ENCODE measurements at regions not wholly inside any gene's neighbourhood (a gene's known extent, or its start where the extent isn't known, plus 50 kb on each side); places are given as distances from the start of the nearest gene placed in this dataset.
"Not testable (repeated sequence)": the region's sequence is repeated elsewhere in the genome, so short reads cannot be mapped to it uniquely, and the experiment has no call there.

GRCh38 chr21:6153154-6153553 is 4368.2 kb upstream of the TPTE start:
- CTCF ChIA-PET (ENCODE audit: partially characterized antibody); H3K79me2 ChIP-seq (ENCODE audit: control insufficient read depth in 1 of 2, insufficient read depth in 2 of 2, low read length in 2 of 2); H3K23me2 ChIP-seq (ENCODE audit: low read depth, low read length); H3K4me3 ChIP-seq (ENCODE audit: extremely low read depth in 1 of 4, insufficient read depth in 2 of 4, low read depth in 3 of 4, low read length in 4 of 4); H4K20me1 ChIP-seq (replicated peaks in 1 of 2; ENCODE audit: control insufficient read depth in 1 of 2, insufficient read depth in 2 of 2, low read length in 2 of 2); H3K27me3 ChIP-seq (replicated peaks in 1 of 4; ENCODE audit: control insufficient read depth in 3 of 4, extremely low read depth in 1 of 4, insufficient read depth in 3 of 4, low read length in 3 of 4); H2AFZ ChIP-seq (ENCODE audit: low read length); H2BK20ac ChIP-seq (ENCODE audit: low read length); H3K23ac ChIP-seq (ENCODE audit: insufficient read length); H4K8ac ChIP-seq (ENCODE audit: extremely low read depth, insufficient read depth, low read length); H3K14ac ChIP-seq (ENCODE audit: insufficient read length); H2BK15ac ChIP-seq (ENCODE audit: low read length); H3K79me1 ChIP-seq (ENCODE audit: low read depth, low read length); H3K56ac ChIP-seq (replicated peaks; ENCODE audit: insufficient read length, low read depth, low read length); POLR2A ChIA-PET (ENCODE audit: partially characterized antibody); DNase-seq (ENCODE audit: low read depth in 1 of 2, low spot score in 2 of 2); H4K5ac ChIP-seq (ENCODE audit: insufficient read length, low read depth, low read length); H3K4me2 ChIP-seq (ENCODE audit: insufficient read depth in 1 of 2, low read depth in 2 of 2, low read length in 2 of 2); H2BK5ac ChIP-seq (ENCODE audit: low read depth, low read length); H4K91ac ChIP-seq (replicated peaks; ENCODE audit: insufficient read length, low read length); H3K4ac ChIP-seq (replicated peaks; ENCODE audit: insufficient read length, low read depth, low read length); FAIRE-seq; H3K27ac ChIP-seq (ENCODE audit: low read depth, low read length); H3K9me3 ChIP-seq (ENCODE audit: insufficient read depth in 2 of 2, low read depth in 1 of 2, low read length in 1 of 2); H3K36me3 ChIP-seq (ENCODE audit: control insufficient read depth in 2 of 4, insufficient read depth in 4 of 4, low read length in 3 of 4); H3K18ac ChIP-seq (ENCODE audit: extremely low read depth, low read length); H3K4me1 ChIP-seq (replicated peaks in 1 of 4; ENCODE audit: control insufficient read depth in 3 of 4, insufficient read depth in 4 of 4, low read length in 3 of 4); H2BK12ac ChIP-seq (ENCODE audit: low read depth, low read length); H2AK5ac ChIP-seq (ENCODE audit: low read depth, low read length); H3K9ac ChIP-seq (replicated peaks in 1 of 4; ENCODE audit: extremely low read depth in 1 of 4, low read depth in 3 of 4, low read length in 3 of 4); H2BK120ac ChIP-seq (replicated peaks; ENCODE audit: low read depth, low read length): not testable (repeated sequence)
- WGBS, 2 experiments (ENCODE audit: extremely low coverage in 1 of 2, insufficient coverage in 1 of 2, insufficient read length in 1 of 2, insufficient replicate concordance in 2 of 2, low coverage in 1 of 2, low lambda C conversion rate in 2 of 2, missing lambda C conversion rate in 1 of 2) = no CpG with 5 or more reads among the region's 4 CpGs

DNA sequence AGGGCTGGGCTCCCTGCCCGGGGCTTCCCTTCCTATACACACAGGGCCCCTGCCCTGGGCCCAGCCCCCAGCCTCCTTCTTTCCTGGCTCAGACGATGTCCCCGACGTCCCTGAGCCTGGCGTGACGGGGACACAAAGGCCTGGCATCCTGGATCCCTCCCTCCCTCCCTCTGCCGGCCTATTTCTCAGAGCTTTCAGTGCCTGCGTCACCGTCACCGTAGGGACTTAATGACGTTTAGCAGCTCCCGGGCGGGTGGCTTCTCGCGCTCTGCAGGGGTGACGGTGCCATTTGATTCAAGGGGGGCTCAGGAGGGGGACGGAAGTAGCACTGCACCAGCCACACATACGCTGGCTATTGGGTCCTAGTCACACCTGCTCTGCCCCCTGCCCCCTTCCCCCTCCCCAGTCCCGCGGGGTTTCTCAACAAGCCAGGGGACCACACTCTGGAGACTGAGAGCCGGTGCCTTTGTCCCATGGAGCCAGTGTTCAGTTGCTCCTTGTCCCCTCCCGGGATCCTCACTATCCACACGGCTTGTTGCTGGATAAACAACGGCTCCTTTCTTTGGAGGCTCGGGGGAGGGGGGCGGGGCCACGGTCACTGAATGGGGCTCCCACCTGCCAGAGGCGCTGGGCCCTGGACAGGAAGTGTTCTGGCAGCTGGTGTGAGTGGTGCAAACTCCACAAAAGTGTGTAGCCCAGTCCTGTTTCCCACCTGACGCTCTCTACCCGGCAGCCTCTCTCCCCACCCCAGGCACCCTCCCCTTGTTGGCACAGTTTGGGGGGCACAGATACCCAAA is 4366.7 kb upstream of the TPTE start:
- H3K79me2 ChIP-seq (ENCODE audit: control insufficient read depth in 1 of 2, insufficient read depth in 2 of 2, low read length in 2 of 2); H3K27me3 ChIP-seq (replicated peaks in 1 of 4; ENCODE audit: control insufficient read depth in 3 of 4, extremely low read depth in 1 of 4, insufficient read depth in 3 of 4, low read length in 3 of 4); H2BK5ac ChIP-seq (ENCODE audit: low read depth, low read length); H4K8ac ChIP-seq (ENCODE audit: extremely low read depth, insufficient read depth, low read length); H3K18ac ChIP-seq (ENCODE audit: extremely low read depth, low read length); CTCF ChIA-PET (ENCODE audit: partially characterized antibody); H2BK12ac ChIP-seq (ENCODE audit: low read depth, low read length); H2AFZ ChIP-seq (ENCODE audit: low read length); H3K23me2 ChIP-seq (ENCODE audit: low read depth, low read length); FAIRE-seq; H3K4me2 ChIP-seq (ENCODE audit: insufficient read depth in 1 of 2, low read depth in 2 of 2, low read length in 2 of 2); H3K4me1 ChIP-seq (replicated peaks in 1 of 4; ENCODE audit: control insufficient read depth in 3 of 4, insufficient read depth in 4 of 4, low read length in 3 of 4); H2BK120ac ChIP-seq (replicated peaks; ENCODE audit: low read depth, low read length); POLR2A ChIA-PET (ENCODE audit: partially characterized antibody); H3K36me3 ChIP-seq (ENCODE audit: control insufficient read depth in 2 of 4, insufficient read depth in 4 of 4, low read length in 3 of 4); H4K20me1 ChIP-seq (replicated peaks in 1 of 2; ENCODE audit: control insufficient read depth in 1 of 2, insufficient read depth in 2 of 2, low read length in 2 of 2); H2BK20ac ChIP-seq (ENCODE audit: low read length); H2AK5ac ChIP-seq (ENCODE audit: low read depth, low read length); H4K91ac ChIP-seq (replicated peaks; ENCODE audit: insufficient read length, low read length); H3K79me1 ChIP-seq (ENCODE audit: low read depth, low read length); H3K27ac ChIP-seq (ENCODE audit: low read depth, low read length); H3K9ac ChIP-seq (replicated peaks in 1 of 4; ENCODE audit: extremely low read depth in 1 of 4, low read depth in 3 of 4, low read length in 3 of 4); H4K5ac ChIP-seq (ENCODE audit: insufficient read length, low read depth, low read length); H3K4me3 ChIP-seq (ENCODE audit: extremely low read depth in 1 of 4, insufficient read depth in 2 of 4, low read depth in 3 of 4, low read length in 4 of 4); H3K4ac ChIP-seq (replicated peaks; ENCODE audit: insufficient read length, low read depth, low read length); H3K9me3 ChIP-seq (ENCODE audit: insufficient read depth in 2 of 2, low read depth in 1 of 2, low read length in 1 of 2); H2BK15ac ChIP-seq (ENCODE audit: low read length); H3K14ac ChIP-seq (ENCODE audit: insufficient read length); H3K23ac ChIP-seq (ENCODE audit: insufficient read length); H3K56ac ChIP-seq (replicated peaks; ENCODE audit: insufficient read length, low read depth, low read length): not testable (repeated sequence)
- peak in 1 of 2 experiments; percentile 7 for DNase-seq (ENCODE audit: low read depth in 1 of 2, low spot score in 2 of 2)
- WGBS, 2 experiments (ENCODE audit: extremely low coverage in 1 of 2, insufficient coverage in 1 of 2, insufficient read length in 1 of 2, insufficient replicate concordance in 2 of 2, low coverage in 1 of 2, low lambda C conversion rate in 2 of 2, missing lambda C conversion rate in 1 of 2) = no CpG with 5 or more reads among the region's 30 CpGs

Data from H1 (cell line).